BE2C (cell line): ENCODE measurements at regions not wholly inside any gene's neighbourhood (a gene's known extent, or its start where the extent isn't known, plus 50 kb on each side); places are given as distances from the start of the nearest gene placed in this dataset.

ENCODE experiments used
- DNase-seq: peaks from one replicate; pipeline ENCODE4 v3.0.0-alpha.2; 2020
- H3K27me3 ChIP-seq: fragments of 250-450 bp; sonication (Bioruptor Pico); 2 replicates; pipeline ENCODE4 v1.5.1; 2020; ENCODE audit warnings: mild to moderate bottlenecking
- H3K36me3 ChIP-seq: fragments of 250-450 bp; sonication (Bioruptor Pico); 2 replicates; pipeline ENCODE4 v1.5.1; 2020; ENCODE audit warnings: mild to moderate bottlenecking
- H3K4me1 ChIP-seq: fragments of 250-450 bp; sonication (Bioruptor Pico); 2 replicates; pipeline ENCODE4 v1.5.1; 2020
- H3K4me3 ChIP-seq: 2 replicates; pipeline ENCODE4 v1.5.1; 2011; ENCODE audit warnings: low read depth, low read length
- H3K9me3 ChIP-seq: fragments of 250-450 bp; sonication (Bioruptor Pico); 2 replicates; pipeline ENCODE4 v1.5.1; 2020
- CTCF ChIP-seq: IDR thresholded peaks from 2 replicates; pipeline ENCODE4 v1.5.1; 2012; ENCODE audit warnings: mild to moderate bottlenecking, low read depth, low read length

DNA sequence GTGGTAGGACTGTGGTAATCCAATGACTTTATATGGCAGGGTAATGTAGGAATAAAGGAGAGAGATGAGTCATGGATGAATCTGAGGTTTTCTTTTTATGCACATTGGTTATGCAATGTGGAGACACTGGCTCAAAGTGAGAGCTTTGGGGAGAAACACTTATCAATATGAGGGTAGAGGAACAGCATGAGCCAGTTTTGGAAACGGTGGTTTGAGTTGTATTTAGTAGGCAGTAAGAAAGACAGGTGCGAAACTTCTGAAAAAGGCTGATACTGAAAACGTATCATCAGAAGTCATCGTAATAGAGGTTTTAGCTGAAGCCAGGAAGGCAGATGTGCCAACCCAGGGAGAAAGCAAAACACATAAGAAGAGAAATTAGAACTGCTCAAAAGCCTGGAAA, 854.8 kb upstream of the SEL1L start:
- H3K36me3 ChIP-seq = no peaks in the 10 kb centered on the region

GRCh38 chr14:82390586-82390985, 856.9 kb upstream of the SEL1L start:
- no peaks in the 10 kb centered on the region for H3K9me3 ChIP-seq
- H3K4me1 ChIP-seq = no peaks in the 10 kb centered on the region
- no peaks in the 10 kb centered on the region for H3K27me3 ChIP-seq
- no peaks in the 10 kb centered on the region for H3K36me3 ChIP-seq
- no peak for DNase-seq
- H3K4me3 ChIP-seq = no peak overlapping the region
- no peak for TF ChIP-seq CTCF

More for the DNA sequence above, 854.8 kb upstream of the SEL1L start:
- Histone ChIP-seq H3K4me1 (no peaks in the 10 kb centered on the region), H3K9me3 (no peaks in the 10 kb centered on the region), H3K4me3 (no peak overlapping the region), H3K27me3 (no peaks in the 10 kb centered on the region)
- no peak for TF ChIP-seq CTCF
- DNase-seq = no peak

DNA sequence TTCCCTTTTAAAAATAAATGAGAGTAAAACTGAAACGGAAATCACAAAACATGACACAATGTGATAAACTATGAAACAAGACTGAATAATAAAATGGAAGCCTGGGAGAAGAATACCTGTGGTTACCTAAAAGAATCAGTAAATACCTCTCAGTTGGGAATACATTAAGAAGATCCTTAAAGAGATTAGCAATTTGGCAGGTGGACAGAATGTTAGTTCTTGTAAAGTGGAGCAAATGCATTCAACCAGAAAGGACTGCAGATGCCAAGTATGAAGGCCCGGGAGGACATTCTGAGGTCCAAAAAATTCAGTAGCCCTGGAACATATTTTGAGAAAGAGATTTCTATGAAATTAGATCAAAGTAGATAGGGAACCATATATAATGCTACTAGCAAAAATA, 861.3 kb upstream of the SEL1L start:
- Histone ChIP-seq H3K9me3 (no peaks in the 10 kb centered on the region), H3K4me1 (no peaks in the 10 kb centered on the region), H3K27me3 (no peaks in the 10 kb centered on the region), H3K36me3 (no peaks in the 10 kb centered on the region), H3K4me3 (no peak overlapping the region)
- no peak for TF ChIP-seq CTCF
- no peak for DNase-seq

GRCh38 chr14:82398256-82398655, 864.6 kb upstream of the SEL1L start:
- H3K4me3 ChIP-seq = no peak overlapping the region
- TF ChIP-seq CTCF = no peak
- no peaks in the 10 kb centered on the region for H3K36me3 ChIP-seq
- H3K9me3 ChIP-seq = no peaks in the 10 kb centered on the region
- no peaks in the 10 kb centered on the region for H3K27me3 ChIP-seq
- H3K4me1 ChIP-seq = no peaks in the 10 kb centered on the region
- DNase-seq = no peak

- H3K9me3 ChIP-seq = no peaks in the 10 kb centered on the region
- H3K4me3 ChIP-seq = no peak overlapping the region
- no peak for DNase-seq
- H3K36me3 ChIP-seq = no peaks in the 10 kb centered on the region
- no peaks in the 10 kb centered on the region for H3K27me3 ChIP-seq
- no peak for TF ChIP-seq CTCF
- H3K4me1 ChIP-seq = no peaks in the 10 kb centered on the region
Observed at GRCh38 chr14:82403987-82404386, 870.3 kb upstream of the SEL1L start.

DNA sequence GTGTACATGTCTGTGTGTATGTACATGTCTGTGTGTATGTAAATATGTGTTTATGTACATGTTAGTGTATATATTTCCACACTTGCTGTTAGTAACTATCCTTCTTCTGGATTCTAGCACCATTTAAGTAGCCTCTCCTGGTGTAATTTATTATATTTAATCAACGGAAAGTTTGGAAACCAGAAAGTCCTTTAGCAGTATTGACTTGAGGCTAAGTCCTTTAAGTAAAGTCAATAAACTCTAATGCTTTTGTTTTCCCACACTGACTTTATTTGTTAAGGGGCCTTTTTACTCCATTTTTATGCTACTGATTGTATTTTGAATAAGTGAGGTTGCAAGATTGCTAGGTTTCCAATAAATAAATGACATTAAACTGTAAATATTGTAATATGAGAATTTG, 876.4 kb upstream of the SEL1L start:
- no peaks in the 10 kb centered on the region for H3K9me3 ChIP-seq
- H3K27me3 ChIP-seq = no peaks in the 10 kb centered on the region
- DNase-seq = no peak
- TF ChIP-seq CTCF = no peak
- no peaks in the 10 kb centered on the region for H3K4me1 ChIP-seq
- H3K4me3 ChIP-seq = no peak overlapping the region
- no peaks in the 10 kb centered on the region for H3K36me3 ChIP-seq
